Islet of Langerhans (tissue), 1 donor: ENCODE measurements at regions not wholly inside any gene's neighbourhood (a gene's known extent, or its start where the extent isn't known, plus 50 kb on each side); places are given as distances from the start of the nearest gene placed in this dataset.

ENCODE experiments used
- FAIRE-seq: peaks from one replicate; lab custom pipeline; 2011; peaks lifted over from hg19 to GRCh38; lab: Jason Lieb, UNC

DNA sequence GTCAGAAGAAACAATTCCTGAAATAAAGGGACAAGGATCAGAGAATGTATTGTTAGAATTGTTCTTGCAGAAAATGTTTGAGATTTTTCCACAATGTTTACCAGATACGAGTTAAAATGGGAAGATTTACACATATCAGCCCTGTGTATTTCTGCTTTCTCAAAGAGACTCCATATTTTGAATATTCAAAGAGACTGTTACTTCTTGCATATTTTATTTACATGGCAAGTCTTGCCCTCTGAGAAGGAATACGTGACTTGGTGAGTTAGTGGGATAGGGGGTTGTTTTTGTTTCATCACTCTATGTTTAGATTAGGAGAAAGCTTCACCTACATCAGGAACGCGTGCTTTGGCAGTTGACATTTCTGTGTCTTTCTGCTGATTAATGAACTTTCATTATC is 56.1 kb upstream of the ZDHHC17 start:
- no peak for FAIRE-seq

GRCh38 chr12:76708296-76708695 is 55.6 kb upstream of the ZDHHC17 start:
- no peak for FAIRE-seq

- FAIRE-seq = no peak
Observed at GRCh38 chr12:76711241-76711640, 52.7 kb upstream of the ZDHHC17 start.

GRCh38 chr12:76713130-76713529 is 50.8 kb upstream of the ZDHHC17 start:
- no peak for FAIRE-seq

GRCh38 chr12:76713986-76714385 is 49.9 kb upstream of the ZDHHC17 start:
- FAIRE-seq = no peak
